ENCODE measurements at regions not wholly inside any gene's neighbourhood (a gene's known extent, or its start where the extent isn't known, plus 50 kb on each side); places are given as distances from the start of the nearest gene placed in this dataset.

DNA sequence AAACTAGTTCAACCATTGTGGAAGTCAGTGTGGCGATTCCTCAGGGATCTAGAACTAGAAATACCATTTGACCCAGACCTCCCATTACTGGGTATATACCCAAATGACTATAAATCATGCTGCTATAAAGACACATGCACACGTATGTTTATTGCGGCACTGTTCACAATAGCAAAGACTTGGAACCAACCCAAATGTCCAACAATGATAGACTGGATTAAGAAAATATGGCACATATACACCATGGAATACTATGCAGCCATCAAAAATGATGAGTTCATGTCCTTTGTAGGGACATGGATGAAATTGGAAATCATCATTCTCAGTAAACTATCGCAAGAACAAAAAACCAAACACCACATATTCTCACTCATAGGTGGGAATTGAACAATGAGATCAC lies 754.7 kb upstream of the ADGRB3 start (continued):
- TF ChIP-seq ZNF57 (CRISPR knock-in tag; IDR thresholded peaks at IDR 0.05) (peak; percentile 83; the same call in 1 of the 2 replicates), TEAD1 (CRISPR knock-in tag; IDR thresholded peaks at IDR 0.05) (0 out of 4 replicates have a peak, but pooled peaks of 1 of the 2 experiments have one; percentile 44), GABPB2 (CRISPR knock-in tag; conservative IDR thresholded peaks at IDR 0.05) (peak; percentile 79; the same call in 1 of the 2 replicates), ELF2 (CRISPR knock-in tag; IDR thresholded peaks at IDR 0.05) (peak; percentile 17; the same call in 1 of the 2 replicates), MEIS2 (IDR thresholded peaks at IDR 0.05; ENCODE audit: partially characterized antibody) (peak; percentile 68), PHB (CRISPR knock-in tag; IDR thresholded peaks at IDR 0.05) (peak; percentile 73; the same call in 1 of the 2 replicates), PHTF2 (CRISPR knock-in tag; IDR thresholded peaks at IDR 0.05) (peak; percentile 86; the same call in 1 of the 2 replicates), ZNF586 (CRISPR knock-in tag; conservative IDR thresholded peaks at IDR 0.05) (peak; percentile 82), RFX1 (IDR thresholded peaks at IDR 0.05) (0 out of 2 replicates have a peak, but pooled peaks have one; percentile 3), ZNF146 (CRISPR knock-in tag; IDR thresholded peaks at IDR 0.05; ENCODE audit: unreplicated experiment) (peak; percentile 47), RAD21 (CRISPR knock-in tag; conservative IDR thresholded peaks at IDR 0.05 in 1 of 2, IDR thresholded peaks at IDR 0.05 in 1 of 2) (0 out of 4 replicates have a peak, but pooled peaks of 1 of the 2 experiments have one; percentile 5), ELF4 (CRISPR knock-in tag; IDR thresholded peaks at IDR 0.05) (peak; percentile 92), KDM1A (IDR thresholded peaks at IDR 0.05) (0 out of 4 replicates have a peak, but pooled peaks of 1 of the 2 experiments have one; percentile 10), CHCHD3 (CRISPR knock-in tag; IDR thresholded peaks at IDR 0.05) (peak; percentile 68; the same call in 1 of the 2 replicates), KLF10 (CRISPR knock-in tag; IDR thresholded peaks at IDR 0.05) (peak; percentile 72; the same call in 1 of the 2 replicates), BCOR (IDR thresholded peaks at IDR 0.05) (peak; percentile 48; the same call in 1 of the 2 replicates), ZNF23 (CRISPR knock-in tag; IDR thresholded peaks at IDR 0.05) (0 out of 2 replicates have a peak, but pooled peaks have one; percentile 38), MAZ (CRISPR knock-in tag; conservative IDR thresholded peaks at IDR 0.05 in 1 of 2, IDR thresholded peaks at IDR 0.05 in 1 of 2) (peak in 1 of 2 experiments; percentile 49; a peak in 2 of 4 replicates), ZNF445 (CRISPR knock-in tag; IDR thresholded peaks at IDR 0.05; ENCODE audit: low read depth) (peak; percentile 60), ZNF77 (CRISPR knock-in tag; IDR thresholded peaks at IDR 0.05) (0 out of 2 replicates have a peak, but pooled peaks have one; percentile 40), NFIC (IDR thresholded peaks at IDR 0.05) (peak; percentile 74), ZFPM2 (CRISPR knock-in tag; IDR thresholded peaks at IDR 0.05) (peak; percentile 95)
- TF ChIP-seq, protein P1, sequence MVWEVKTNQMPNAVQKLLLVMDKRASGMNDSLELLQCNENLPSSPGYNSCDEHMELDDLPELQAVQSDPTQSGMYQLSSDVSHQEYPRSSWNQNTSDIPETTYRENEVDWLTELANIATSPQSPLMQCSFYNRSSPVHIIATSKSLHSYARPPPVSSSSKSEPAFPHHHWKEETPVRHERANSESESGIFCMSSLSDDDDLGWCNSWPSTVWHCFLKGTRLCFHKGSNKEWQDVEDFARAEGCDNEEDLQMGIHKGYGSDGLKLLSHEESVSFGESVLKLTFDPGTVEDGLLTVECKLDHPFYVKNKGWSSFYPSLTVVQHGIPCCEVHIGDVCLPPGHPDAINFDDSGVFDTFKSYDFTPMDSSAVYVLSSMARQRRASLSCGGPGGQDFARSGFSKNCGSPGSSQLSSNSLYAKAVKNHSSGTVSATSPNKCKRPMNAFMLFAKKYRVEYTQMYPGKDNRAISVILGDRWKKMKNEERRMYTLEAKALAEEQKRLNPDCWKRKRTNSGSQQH (CRISPR knock-in tag; IDR thresholded peaks at IDR 0.05), result peak; percentile 90
- TF ChIP-seq, protein P2, sequence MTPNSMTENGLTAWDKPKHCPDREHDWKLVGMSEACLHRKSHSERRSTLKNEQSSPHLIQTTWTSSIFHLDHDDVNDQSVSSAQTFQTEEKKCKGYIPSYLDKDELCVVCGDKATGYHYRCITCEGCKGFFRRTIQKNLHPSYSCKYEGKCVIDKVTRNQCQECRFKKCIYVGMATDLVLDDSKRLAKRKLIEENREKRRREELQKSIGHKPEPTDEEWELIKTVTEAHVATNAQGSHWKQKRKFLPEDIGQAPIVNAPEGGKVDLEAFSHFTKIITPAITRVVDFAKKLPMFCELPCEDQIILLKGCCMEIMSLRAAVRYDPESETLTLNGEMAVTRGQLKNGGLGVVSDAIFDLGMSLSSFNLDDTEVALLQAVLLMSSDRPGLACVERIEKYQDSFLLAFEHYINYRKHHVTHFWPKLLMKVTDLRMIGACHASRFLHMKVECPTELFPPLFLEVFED (CRISPR knock-in tag; conservative IDR thresholded peaks at IDR 0.05), result peak; percentile 97
- TF ChIP-seq, protein P3, sequence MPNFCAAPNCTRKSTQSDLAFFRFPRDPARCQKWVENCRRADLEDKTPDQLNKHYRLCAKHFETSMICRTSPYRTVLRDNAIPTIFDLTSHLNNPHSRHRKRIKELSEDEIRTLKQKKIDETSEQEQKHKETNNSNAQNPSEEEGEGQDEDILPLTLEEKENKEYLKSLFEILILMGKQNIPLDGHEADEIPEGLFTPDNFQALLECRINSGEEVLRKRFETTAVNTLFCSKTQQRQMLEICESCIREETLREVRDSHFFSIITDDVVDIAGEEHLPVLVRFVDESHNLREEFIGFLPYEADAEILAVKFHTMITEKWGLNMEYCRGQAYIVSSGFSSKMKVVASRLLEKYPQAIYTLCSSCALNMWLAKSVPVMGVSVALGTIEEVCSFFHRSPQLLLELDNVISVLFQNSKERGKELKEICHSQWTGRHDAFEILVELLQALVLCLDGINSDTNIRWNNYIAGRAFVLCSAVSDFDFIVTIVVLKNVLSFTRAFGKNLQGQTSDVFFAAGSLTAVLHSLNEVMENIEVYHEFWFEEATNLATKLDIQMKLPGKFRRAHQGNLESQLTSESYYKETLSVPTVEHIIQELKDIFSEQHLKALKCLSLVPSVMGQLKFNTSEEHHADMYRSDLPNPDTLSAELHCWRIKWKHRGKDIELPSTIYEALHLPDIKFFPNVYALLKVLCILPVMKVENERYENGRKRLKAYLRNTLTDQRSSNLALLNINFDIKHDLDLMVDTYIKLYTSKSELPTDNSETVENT (CRISPR knock-in tag; IDR thresholded peaks at IDR 0.05), result 0 out of 2 replicates have a peak, but pooled peaks have one; percentile 43

All from K562 (cell line).